ENCODE measurements at regions not wholly inside any gene's neighbourhood (a gene's known extent, or its start where the extent isn't known, plus 50 kb on each side); places are given as distances from the start of the nearest gene placed in this dataset.

DNA sequence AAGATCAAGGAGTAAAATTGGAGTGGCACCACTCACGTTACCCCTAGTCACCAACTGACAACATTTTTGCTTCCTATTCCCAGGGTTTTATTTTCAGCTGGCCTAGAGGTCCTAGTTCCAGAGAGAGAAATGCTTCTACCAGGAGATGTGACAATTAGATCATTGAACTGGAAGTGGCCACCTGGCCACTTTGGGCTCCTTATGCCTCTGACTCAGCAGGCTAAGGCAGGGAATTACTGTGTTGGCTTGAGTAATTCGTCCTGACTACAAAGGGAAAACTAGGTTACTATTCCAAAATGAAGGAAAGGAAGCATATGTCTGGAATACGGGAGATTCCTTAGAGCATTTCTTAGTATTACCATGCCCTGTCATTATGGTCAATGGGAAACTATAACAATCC, 831.6 kb upstream of the NDST4 start:
- DNase-seq: no peak

DNA sequence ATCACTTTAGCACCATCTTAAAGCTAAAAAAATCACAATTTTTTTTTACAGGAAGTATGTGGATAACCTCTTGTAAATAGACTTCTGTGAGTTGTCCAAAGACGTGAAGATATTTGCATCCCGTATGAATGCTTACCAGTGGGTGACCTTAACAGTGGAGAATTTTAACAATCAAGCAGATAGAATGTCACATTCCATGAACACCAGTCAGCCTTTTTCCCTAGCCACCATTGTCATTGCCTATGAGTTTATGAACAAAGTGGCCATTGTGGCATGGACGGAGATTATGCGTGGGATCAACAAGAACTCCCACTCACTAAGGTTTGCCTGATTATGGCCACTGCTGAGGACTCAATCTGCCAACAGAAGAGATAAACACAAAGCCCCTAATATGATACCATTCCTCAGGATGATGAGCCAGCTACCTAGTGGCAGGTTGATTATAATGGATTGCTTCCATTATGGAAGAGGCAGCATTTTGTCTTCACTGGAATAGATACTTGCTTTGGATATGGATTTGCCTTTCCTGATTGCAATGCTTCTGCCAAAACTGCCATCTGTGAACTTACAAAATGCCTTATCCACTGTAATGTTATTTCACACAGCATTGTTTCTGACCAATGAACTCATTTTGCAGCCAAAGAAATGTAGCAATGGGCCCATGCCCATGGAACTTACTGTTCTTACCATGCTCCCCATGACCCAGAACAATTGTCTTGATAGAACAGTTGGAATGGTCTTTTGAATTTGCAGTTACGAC, 830.9 kb upstream of the NDST4 start:
- no peak for DNase-seq

DNA sequence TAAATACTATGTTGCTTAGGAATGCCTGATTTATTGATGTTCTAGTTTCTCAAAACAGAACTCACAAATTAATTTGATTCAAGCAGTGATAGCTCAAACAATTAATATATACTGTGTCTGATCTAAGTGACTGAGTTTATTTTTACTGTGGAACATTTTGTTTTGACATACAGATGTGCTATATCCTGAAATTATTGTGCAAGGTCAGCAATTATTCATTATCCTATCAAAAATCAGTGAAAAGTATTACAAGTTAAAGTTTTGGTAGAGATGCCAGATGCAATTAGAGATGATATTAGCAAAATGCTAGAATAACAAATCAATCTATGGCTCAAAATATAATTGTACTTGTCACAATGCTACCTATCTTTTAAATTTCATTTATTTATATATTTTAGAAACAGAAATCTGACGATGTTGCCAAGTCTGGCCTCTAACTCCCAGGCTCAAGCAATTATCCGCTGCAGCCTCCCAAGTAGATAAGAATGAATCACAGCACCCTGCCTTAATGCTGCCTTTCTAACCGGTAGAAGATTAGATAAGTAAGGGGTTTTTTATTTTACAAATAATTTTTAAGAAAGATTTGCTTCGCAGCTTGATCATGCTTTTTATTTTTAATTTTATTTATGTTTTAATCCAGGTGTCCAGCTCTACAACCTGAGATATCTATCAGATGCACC, 825.5 kb upstream of the NDST4 start:
- DNase-seq: no peak

- no peak for DNase-seq
Observed at GRCh38 chr4:115929373-115929772, 816.0 kb upstream of the NDST4 start.

- no peak for DNase-seq
Observed at GRCh38 chr4:115927382-115927781, 814.0 kb upstream of the NDST4 start.

DNA sequence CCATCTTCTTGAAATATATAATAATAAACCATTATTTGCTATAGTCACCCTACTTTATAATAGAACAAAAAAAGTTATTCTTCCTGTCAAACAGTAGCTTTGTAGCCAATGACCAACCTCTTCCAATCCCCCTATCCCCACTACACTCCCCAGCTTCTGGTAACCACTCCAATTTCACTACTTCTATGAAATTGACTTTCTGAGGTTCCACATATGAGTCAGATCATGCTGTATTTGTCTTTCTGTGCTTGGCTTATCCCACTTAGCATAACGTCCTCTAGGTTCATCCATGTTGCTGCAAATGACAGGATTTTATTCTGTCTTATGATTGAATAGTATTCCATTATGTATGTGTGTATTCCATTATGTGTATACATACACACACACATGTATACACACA, 809.7 kb upstream of the NDST4 start:
- no peak for DNase-seq

GRCh38 chr4:115920637-115921036, 807.2 kb upstream of the NDST4 start:
- DNase-seq: no peak

DNA sequence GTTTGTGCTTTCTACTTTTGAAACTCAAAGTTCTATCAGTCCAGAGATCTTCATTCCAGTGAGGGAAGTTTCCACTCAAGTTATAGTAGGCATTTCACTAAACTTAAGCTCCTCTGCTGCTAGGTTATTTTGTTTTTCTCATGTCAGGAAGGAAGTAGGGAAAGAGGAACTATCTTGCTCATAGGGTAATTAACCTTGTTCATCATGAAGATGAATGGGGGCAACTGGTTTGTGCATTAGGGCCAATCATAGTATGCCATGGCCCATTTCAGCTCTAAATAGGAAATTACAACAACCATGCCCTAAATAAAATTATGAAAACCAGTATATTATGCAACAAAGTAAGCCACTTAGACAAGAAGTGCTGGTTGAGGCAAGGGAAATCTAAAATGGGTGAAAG, 804.7 kb upstream of the NDST4 start:
- no peak for DNase-seq

DNA sequence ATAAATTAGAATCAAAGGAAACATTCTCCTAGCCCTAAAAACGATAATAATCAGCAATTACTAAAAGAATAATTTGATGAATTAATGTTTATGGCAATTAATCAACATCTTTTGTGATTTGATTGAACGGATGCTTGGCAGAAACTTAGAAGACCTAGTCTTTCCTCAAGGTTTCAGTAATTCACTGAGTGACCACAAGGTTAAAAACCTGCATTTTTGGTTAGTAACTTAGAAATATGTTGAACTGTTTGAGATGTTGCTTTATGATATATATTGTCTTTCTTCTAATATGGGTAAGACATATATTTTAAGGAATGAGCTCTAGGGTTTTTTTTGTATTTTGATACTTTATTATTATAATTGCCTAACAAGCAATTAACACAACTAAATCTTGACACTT, 793.0 kb upstream of the NDST4 start:
- DNase-seq: no peak

- no peak for DNase-seq
Observed at GRCh38 chr4:115883847-115884246, 770.4 kb upstream of the NDST4 start.

GRCh38 chr4:115883231-115883630, 769.8 kb upstream of the NDST4 start:
- DNase-seq: no peak

GRCh38 chr4:115873048-115873447, 759.6 kb upstream of the NDST4 start:
- DNase-seq: no peak

- DNase-seq: no peak
Observed at GRCh38 chr4:115871596-115871995, 758.2 kb upstream of the NDST4 start.

GRCh38 chr4:115866364-115866896, 753.0 kb upstream of the NDST4 start:
- no peak for DNase-seq

GRCh38 chr4:115865736-115866135, 752.3 kb upstream of the NDST4 start:
- peak; percentile 66 to 87 (median 73) for DNase-seq

DNA sequence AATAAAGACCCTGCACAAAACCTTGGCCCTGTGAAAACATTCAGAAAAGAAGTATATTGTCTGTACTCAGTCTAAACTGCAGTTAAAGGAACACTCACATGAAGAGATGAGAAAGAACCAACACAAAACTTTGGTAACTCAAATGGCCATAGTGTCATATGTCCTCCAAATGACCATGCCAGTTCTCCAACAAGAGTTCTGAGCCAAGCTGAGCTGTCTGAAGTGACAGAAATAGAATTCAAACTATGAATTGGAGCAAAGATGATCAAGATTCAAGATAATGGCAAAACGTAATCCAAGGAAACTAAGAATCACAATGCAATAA, 739.3 kb upstream of the NDST4 start:
- no peak for DNase-seq

DNA sequence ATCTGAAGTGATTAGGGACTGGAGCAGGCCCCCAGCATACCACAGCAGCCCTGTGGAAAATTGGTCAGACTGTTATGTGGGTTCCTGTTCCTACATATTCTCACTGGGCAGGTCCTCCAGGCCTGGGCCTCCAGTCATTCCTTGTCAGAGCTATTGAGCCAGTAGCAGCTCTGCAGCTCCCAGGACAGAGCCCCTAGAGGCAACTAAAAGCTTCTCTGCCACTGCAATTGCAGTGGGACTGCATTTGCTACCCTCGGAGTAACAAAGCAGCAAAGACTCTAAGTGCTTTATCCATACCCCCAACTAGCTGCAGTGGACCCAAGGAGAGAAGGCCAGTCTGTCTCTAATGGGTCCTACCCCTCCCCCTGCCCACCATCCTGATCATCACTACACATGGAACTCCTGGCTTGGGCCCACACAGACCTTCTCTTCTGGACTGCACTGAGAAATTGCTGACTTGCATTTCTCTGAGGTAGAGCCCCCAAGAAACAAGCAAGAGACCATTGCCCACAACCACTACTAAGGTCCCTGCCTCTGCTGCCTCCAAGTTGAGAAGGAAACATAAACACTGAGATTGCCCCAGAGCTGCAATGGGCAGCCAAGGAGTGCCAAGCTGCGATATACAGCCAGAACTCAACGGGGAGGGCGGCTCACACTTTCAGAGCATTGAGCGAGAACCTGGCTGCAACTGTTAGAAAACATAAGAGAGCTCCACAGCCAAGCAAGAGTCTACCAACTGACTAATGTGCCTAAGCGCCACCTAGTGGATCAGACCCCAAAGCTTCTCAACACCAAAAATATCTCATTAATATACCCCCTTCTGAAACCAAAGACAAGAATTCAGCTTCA, 738.7 kb upstream of the NDST4 start:
- DNase-seq: no peak

DNA sequence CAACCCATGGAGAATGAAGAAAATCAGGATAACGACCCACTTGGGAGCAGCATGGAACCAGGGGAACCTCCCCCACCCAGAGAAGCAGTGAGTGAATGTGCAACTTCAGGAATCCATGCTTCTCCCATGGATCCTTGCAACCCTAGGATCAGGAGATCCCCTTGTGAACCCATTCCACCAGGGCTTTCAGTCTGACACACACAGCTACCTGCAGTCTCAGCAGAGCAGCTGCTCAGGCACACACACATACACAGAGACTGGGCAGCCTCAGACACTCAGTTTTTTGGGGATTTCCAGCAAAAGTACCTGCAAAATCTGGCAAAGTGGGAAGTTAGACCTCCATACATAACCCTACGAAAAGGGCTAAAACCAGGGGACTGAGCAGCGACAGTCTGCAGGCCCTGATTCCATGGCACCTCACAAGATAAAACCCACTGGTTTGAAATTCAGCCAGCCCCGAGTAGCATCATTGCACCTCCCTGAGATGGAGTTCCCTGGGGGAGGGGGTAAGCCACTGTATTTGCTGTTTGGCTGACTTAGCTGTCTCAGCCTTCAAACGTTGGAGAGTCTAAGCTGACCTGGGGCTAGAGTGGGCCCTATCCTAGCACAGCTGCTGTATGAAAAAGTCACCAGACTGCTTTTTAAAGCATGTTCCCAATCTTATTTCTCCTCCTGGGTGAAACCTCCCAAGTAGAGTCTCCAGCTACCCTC, 737.5 kb upstream of the NDST4 start:
- no peak for DNase-seq

- DNase-seq: no peak
Observed at GRCh38 chr4:115844180-115844579, 730.8 kb upstream of the NDST4 start.

GRCh38 chr4:115841871-115842270, 728.5 kb upstream of the NDST4 start:
- no peak for DNase-seq

GRCh38 chr4:115834441-115834840, 721.0 kb upstream of the NDST4 start:
- DNase-seq: no peak

DNA sequence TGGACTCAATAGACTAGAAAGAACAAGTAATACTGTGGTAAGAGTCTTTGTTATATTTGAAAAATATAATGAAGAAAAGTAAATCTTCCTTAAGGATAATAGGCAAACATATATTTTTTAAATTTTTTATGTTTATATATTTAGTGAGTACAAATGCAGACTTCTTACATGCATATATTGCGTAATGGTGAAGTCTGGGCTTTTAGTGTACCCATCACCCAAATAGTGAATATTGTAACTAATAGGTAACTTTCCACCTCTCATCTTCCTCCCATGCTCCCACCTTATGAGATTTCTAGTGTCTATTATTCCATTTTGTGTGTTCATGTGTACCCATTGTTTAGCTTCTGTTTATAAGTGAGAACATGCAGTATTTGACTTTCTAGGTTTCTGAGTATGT, 711.2 kb upstream of the NDST4 start:
- no peak for DNase-seq
